KMS-11 (cell line): ENCODE measurements at regions not wholly inside any gene's neighbourhood (a gene's known extent, or its start where the extent isn't known, plus 50 kb on each side); places are given as distances from the start of the nearest gene placed in this dataset.

Source experiments
- H2AFZ ChIP-seq: fragments of 200-600 bp; sonication (generic); 2 replicates; pipeline ENCODE4 v1.6.1; 2016; ENCODE audit warnings: antibody characterized with exemption, mixed run types, low read depth
- H3K27ac ChIP-seq: fragments of 200-600 bp; sonication (generic); 2 replicates; pipeline ENCODE4 v1.6.1; 2016; ENCODE audit warnings: mild to moderate bottlenecking, mixed run types
- H3K27me3 ChIP-seq: fragments of 200-600 bp; sonication (generic); 2 replicates; pipeline ENCODE4 v1.6.1; 2017; ENCODE audit warnings: mild to moderate bottlenecking, low read depth, mixed run types, moderate library complexity; ENCODE audit not compliant: insufficient read depth
- H3K36me3 ChIP-seq: fragments of 200-600 bp; sonication (generic); 2 replicates; pipeline ENCODE4 v1.6.1; 2017; ENCODE audit warnings: mild to moderate bottlenecking, mixed run types; ENCODE audit not compliant: insufficient read depth
- H3K4me1 ChIP-seq: fragments of 200-600 bp; sonication (generic); 2 replicates; pipeline ENCODE4 v1.6.1; 2016; ENCODE audit warnings: mild to moderate bottlenecking, low read depth, mixed run types; ENCODE audit not compliant: poor library complexity, severe bottlenecking
- H3K4me2 ChIP-seq: fragments of 200-600 bp; sonication (generic); 2 replicates; pipeline ENCODE4 v1.7.0; 2016; ENCODE audit warnings: mild to moderate bottlenecking, mixed run types
- H3K4me3 ChIP-seq: fragments of 200-600 bp; sonication (generic); IDR thresholded peaks from 2 replicates; pipeline ENCODE4 v1.6.1; 2017; ENCODE audit warnings: low read depth, low read length, mixed read lengths; ENCODE audit not compliant: insufficient read depth
- H3K79me2 ChIP-seq: fragments of 200-600 bp; sonication (generic); 2 replicates; pipeline ENCODE4 v1.6.1; 2016; ENCODE audit warnings: low read depth, mixed run types; ENCODE audit not compliant: insufficient read depth
- H3K9ac ChIP-seq: fragments of 200-600 bp; sonication (generic); 2 replicates; pipeline ENCODE4 v1.6.1; 2016; ENCODE audit warnings: mild to moderate bottlenecking, mixed run types
- H4K20me1 ChIP-seq: fragments of 200-600 bp; sonication (generic); 2 replicates; pipeline ENCODE4 v1.6.1; 2016; ENCODE audit warnings: mild to moderate bottlenecking, mixed run types; ENCODE audit not compliant: insufficient read depth
- CTCF ChIP-seq: fragments of 200-600 bp; sonication (generic); conservative IDR thresholded peaks from 2 replicates; pipeline ENCODE4 v1.6.1; 2017; ENCODE audit warnings: low read depth, mild to moderate bottlenecking, antibody characterized with exemption, low read length, moderate library complexity, mixed read lengths

GRCh38 chr6:93679836-93680235, 260.5 kb upstream of the EPHA7 start:
- H3K79me2 ChIP-seq: no peaks in the 10 kb centered on the region
- no peak overlapping the region for H2AFZ ChIP-seq
- H3K27me3 ChIP-seq: no peaks in the 10 kb centered on the region
- TF ChIP-seq CTCF: no peak
- H3K4me3 ChIP-seq: no peak overlapping the region
- H4K20me1 ChIP-seq: no peaks in the 10 kb centered on the region
- no peaks in the 10 kb centered on the region for H3K4me1 ChIP-seq
- no peaks in the 10 kb centered on the region for H3K36me3 ChIP-seq
- H3K9ac ChIP-seq: no peak overlapping the region
- no peak overlapping the region for H3K27ac ChIP-seq
- H3K4me2 ChIP-seq: no peak overlapping the region

GRCh38 chr6:93678841-93679454, 259.6 kb upstream of the EPHA7 start:
- H3K27ac ChIP-seq: no peak overlapping the region
- H3K4me3 ChIP-seq: no peak overlapping the region
- no peaks in the 10 kb centered on the region for H3K27me3 ChIP-seq
- H3K79me2 ChIP-seq: no peaks in the 10 kb centered on the region
- H3K4me1 ChIP-seq: no peaks in the 10 kb centered on the region
- no peak overlapping the region for H3K4me2 ChIP-seq
- no peak overlapping the region for H2AFZ ChIP-seq
- no peak overlapping the region for H3K9ac ChIP-seq
- no peak for TF ChIP-seq CTCF
- H4K20me1 ChIP-seq: no peaks in the 10 kb centered on the region
- H3K36me3 ChIP-seq: no peaks in the 10 kb centered on the region

GRCh38 chr6:93677264-93677965, 258.1 kb upstream of the EPHA7 start:
- TF ChIP-seq CTCF: no peak
- Histone ChIP-seq H3K79me2 (no peaks in the 10 kb centered on the region), H3K4me2 (no peak overlapping the region), H3K9ac (no peak overlapping the region), H3K4me1 (no peaks in the 10 kb centered on the region), H2AFZ (no peak overlapping the region), H3K27me3 (no peaks in the 10 kb centered on the region), H3K4me3 (no peak overlapping the region), H3K27ac (no peak overlapping the region), H3K36me3 (no peaks in the 10 kb centered on the region), H4K20me1 (no peaks in the 10 kb centered on the region)

- Histone ChIP-seq H3K27ac (no peak overlapping the region), H3K27me3 (no peaks in the 10 kb centered on the region), H3K4me3 (no peak overlapping the region), H3K4me2 (no peak overlapping the region), H3K9ac (no peak overlapping the region), H2AFZ (no peak overlapping the region), H3K4me1 (no peaks in the 10 kb centered on the region), H3K36me3 (no peaks in the 10 kb centered on the region), H3K79me2 (no peaks in the 10 kb centered on the region), H4K20me1 (no peaks in the 10 kb centered on the region)
- no peak for TF ChIP-seq CTCF
Observed at GRCh38 chr6:93676581-93676980, 257.2 kb upstream of the EPHA7 start.
